ENCODE measurements at regions not wholly inside any gene's neighbourhood (a gene's known extent, or its start where the extent isn't known, plus 50 kb on each side); places are given as distances from the start of the nearest gene placed in this dataset.

GRCh38 chr1:173114346-173114745, 63.6 kb upstream of the TNFSF18 start:
- TF ChIP-seq MAZ (CRISPR knock-in tag; conservative IDR thresholded peaks at IDR 0.05 in 1 of 2, IDR thresholded peaks at IDR 0.05 in 1 of 2), result no peak
- no peak for TF ChIP-seq RAD21 (CRISPR knock-in tag; conservative IDR thresholded peaks at IDR 0.05 in 1 of 2, IDR thresholded peaks at IDR 0.05 in 1 of 2)
- TF ChIP-seq CTCF (IDR thresholded peaks at IDR 0.05 in 2 of 3, conservative IDR thresholded peaks at IDR 0.05 in 1 of 3; ENCODE audit: insufficient read depth in 2 of 3, low read depth in 1 of 3, low read length in 3 of 3), result no peak
- TF ChIP-seq EP300 (IDR thresholded peaks at IDR 0.05; ENCODE audit: low read length), result no peak
- TF ChIP-seq MED1 (CRISPR knock-in tag; IDR thresholded peaks at IDR 0.05; ENCODE audit: borderline replicate concordance), result no peak
- TF ChIP-seq E2F6 (IDR thresholded peaks at IDR 0.05; ENCODE audit: borderline replicate concordance in 1 of 2, extremely low read depth in 1 of 2, insufficient read depth in 1 of 2, insufficient read length in 1 of 2, low read depth in 1 of 2, low read length in 1 of 2, poor library complexity in 1 of 2, severe bottlenecking in 1 of 2), result no peak
- TF ChIP-seq TBL1XR1 (IDR thresholded peaks at IDR 0.05; ENCODE audit: low read length in 2 of 2), result no peak
- no peak for TF ChIP-seq CREB1 (IDR thresholded peaks at IDR 0.05)
- TF ChIP-seq CREB1 (CRISPR knock-in tag; IDR thresholded peaks at IDR 0.05), result no peak
- TF ChIP-seq EZH2 (IDR thresholded peaks at IDR 0.05; ENCODE audit: borderline replicate concordance, low read depth, low read length), result no peak
- no peak for TF ChIP-seq CC2D1A (IDR thresholded peaks at IDR 0.05)
- TF ChIP-seq ETV1 (tag; conservative IDR thresholded peaks at IDR 0.05; ENCODE audit: low read depth), result no peak
- TF ChIP-seq KDM1A (IDR thresholded peaks at IDR 0.05), result no peak
- no peak for TF ChIP-seq ZNF41 (CRISPR knock-in tag; conservative IDR thresholded peaks at IDR 0.05)

Measured in K562 (cell line).